ENCODE measurements at regions not wholly inside any gene's neighbourhood (a gene's known extent, or its start where the extent isn't known, plus 50 kb on each side); places are given as distances from the start of the nearest gene placed in this dataset.
A peak's percentile ranks its signal among the peaks of the same experiment; 100 is the strongest.

DNA sequence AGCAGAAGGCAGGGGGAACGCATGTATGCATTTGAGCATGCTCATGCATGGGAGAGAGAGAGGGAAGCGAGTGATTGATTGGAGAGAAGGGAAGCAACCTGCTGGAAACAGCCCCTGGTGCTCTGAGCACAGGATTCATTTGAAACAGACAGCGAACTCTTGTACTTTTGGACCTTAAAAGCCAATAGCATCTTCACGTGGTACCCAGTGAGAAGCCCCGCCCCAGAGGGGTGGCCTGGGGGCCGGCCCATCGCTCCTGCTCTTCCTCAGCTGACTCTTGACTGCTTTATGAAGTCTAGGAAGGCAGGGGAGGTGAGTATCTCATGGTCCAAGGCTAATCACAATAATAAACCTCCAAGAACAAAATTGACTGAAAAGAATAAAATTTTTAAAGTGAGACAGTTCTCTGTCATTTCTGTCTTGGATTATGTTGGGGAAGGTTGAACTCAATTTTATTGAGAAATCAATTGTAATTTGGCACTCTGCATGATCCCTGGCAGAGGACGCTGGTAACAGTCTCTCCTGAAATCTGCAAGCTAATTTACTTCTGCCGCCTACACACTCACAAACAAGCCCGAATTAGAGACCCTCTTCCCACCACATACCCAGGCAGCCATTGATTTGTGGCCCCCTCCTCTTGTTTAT is 168.2 kb upstream of the PPARGC1A start:
- no peak for DNase-seq (ENCODE audit: low spot score)

- DNase-seq (ENCODE audit: low spot score): no peak
Measured at GRCh38 chr4:24056289-24056688, 166.4 kb upstream of the PPARGC1A start.

DNA sequence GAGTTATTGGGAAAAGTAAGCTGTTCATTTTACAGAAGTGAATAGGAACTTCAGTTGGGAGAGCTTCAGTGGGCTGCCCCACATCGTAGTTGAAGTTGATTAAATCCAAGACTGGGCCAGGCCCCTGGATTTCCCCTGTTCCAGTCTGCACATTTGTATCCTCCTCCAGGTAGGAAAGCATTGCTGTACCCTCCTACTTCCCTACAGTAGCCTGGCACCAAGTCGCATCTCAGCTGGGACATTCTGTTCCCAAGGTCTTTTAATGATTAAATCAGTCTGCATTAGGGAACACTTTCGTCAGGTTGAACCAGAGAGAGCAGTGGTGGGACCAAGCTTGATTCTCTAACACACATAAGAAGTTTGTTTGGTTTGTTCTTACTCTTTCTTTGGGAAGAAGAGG is 165.8 kb upstream of the PPARGC1A start:
- no peak for DNase-seq (ENCODE audit: low spot score)

GRCh38 chr4:24054910-24055309 is 165.1 kb upstream of the PPARGC1A start:
- DNase-seq (ENCODE audit: low spot score): no peak

DNA sequence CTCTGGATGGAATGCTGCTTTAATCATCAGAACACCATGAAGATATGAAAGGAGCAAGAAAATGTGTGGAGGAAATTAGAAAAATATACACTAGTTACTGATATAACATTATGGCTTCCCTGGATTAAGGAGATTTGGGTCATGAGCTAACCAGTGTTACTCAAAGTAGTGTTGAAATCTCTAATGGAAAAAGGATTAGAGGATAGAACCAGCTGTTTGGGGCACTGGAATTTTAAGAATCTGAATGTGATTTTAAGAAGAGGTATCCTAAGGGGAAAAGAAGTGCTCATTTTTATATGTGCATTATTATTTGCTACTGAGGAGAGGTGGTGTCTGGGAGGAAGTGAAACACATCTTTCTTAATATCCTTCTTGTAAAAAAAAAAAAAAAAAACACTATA is 164.1 kb upstream of the PPARGC1A start:
- no peak for DNase-seq (ENCODE audit: low spot score)

DNA sequence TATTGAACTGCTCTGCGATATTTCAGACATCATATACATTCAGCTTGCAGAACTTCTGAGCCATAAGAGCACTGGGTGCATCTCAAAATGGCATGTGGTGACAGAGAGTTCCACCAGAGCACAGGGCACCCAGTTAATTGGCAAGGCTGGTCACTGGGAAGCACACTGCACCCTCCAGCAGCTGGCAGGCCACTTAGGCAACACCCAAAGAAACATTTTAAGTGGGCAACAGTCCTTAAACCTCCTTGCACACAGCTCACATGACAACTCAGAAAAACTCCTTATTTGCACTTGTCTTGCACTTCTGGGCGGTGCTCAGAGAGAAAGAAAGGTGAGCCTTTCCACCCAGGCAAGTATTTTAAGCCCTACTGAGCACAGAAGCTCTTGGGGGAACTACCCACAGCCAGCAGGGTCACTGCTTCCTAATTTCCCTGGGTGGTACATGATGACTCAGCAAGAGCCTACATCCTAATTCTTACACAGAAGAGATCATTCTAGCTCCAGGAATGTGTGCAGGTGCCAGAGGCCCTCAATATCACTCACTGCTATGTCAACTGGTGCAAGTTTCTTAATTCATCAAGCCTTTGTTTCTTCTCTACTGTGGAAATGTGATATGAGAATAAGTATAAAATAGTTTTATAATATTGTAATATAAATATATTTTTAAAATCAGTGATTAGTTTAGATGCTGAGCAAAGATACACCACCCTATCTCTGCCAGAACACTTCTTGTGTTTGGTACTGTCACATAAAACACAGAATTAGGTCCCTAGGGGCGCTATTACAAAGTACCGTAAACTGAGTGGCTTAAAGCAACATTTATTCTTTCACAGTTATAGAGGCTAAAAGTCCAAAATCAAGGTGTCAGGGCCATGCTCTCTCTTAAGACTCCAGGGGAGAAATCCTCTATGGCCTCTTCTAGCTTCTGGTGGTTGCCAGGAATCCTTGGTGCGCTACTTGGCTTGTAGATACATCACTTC is 155.1 kb upstream of the PPARGC1A start:
- no peak for DNase-seq (ENCODE audit: low spot score)

DNA sequence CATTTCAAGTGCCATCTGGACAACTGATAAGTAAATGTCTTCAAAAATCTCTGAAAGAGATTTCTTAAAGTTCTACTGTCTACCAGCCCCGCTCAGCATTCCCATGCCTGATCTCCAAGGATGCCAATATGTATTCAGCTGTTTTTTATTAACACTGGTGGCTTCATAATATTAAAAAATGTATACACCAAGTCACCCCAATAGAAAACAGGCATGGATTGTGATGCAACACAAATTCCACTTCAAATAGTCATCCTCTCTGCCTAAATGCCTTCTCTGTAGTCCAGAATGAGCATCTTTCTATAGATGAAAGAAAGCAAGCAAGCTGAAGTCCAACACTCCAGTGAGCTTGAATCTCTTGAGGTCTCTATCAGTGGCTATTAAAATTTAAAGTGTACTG is 152.2 kb upstream of the PPARGC1A start:
- peak; percentile 65 for DNase-seq (ENCODE audit: low spot score)

DNA sequence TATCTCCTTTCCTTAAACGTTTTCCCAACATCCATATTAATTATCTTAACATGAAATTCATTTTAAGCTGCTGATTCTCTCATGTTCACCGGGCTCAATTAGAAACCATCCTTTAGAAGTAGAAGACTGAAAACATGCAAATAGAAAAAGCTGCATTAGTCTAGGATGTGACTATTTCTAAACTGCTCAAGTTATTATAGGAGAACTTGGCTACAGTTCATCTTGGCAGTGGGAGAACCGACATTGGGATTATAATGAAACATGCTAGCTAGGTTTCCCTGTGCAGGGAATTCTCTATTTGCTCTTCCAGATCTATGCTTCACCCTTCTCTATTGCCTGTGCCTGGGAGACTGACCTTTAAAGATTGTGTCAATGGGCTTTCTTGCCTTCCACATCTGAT is 151.0 kb upstream of the PPARGC1A start:
- DNase-seq (ENCODE audit: low spot score): no peak

- DNase-seq (ENCODE audit: low spot score): no peak
Measured at GRCh38 chr4:24033626-24034025, 143.8 kb upstream of the PPARGC1A start.

- peak; percentile 17 for DNase-seq (ENCODE audit: low spot score)
Measured at GRCh38 chr4:24032371-24032989, 142.6 kb upstream of the PPARGC1A start.

- DNase-seq (ENCODE audit: low spot score): no peak
Measured at GRCh38 chr4:24026596-24026995, 136.7 kb upstream of the PPARGC1A start.

DNA sequence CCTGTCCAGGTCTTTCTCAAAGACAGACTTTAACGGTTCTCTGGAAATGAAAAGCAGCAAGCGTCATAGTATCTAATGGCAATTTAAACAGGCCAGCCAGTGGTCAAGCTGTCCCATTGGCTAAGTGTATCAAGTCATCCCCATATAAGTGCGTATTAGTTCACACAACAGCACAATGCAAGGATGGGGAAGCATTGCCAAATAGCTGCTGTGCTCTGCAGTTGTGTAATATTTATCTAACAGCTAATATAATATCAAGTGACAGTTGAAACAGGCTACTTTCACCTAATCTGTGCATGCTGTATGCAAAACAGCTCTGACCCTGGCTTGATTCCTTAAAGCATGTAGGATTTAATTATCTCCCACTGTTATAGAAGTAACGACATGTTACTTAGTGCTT is 134.8 kb upstream of the PPARGC1A start:
- no peak for DNase-seq (ENCODE audit: low spot score)

GRCh38 chr4:24024157-24024556 is 134.3 kb upstream of the PPARGC1A start:
- DNase-seq (ENCODE audit: low spot score): peak; percentile 12

DNA sequence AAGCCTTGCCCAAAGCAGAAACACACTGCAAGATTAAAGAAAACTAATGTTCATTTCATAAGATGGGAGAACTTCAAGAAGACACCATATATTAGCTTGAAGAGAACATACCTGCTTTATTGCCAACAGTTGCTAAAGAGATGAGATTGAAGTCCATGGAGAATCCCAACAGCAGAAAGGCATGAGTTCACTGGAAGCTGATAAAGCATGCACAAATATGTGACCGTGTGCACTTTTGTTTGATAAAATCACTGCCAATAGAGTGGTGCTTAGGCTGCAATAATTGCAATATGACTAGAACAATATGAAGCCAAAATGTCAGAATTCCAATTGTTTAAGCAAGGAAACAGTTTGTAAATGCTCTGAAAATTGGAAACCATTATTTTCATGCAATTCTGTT is 125.9 kb upstream of the PPARGC1A start:
- no peak for DNase-seq (ENCODE audit: low spot score)

- DNase-seq (ENCODE audit: low spot score): no peak
Measured at GRCh38 chr4:24013668-24014422, 124.0 kb upstream of the PPARGC1A start.

- no peak for DNase-seq (ENCODE audit: low spot score)
Measured at GRCh38 chr4:24010994-24011393, 121.1 kb upstream of the PPARGC1A start.

GRCh38 chr4:24010573-24010972 is 120.7 kb upstream of the PPARGC1A start:
- no peak for DNase-seq (ENCODE audit: low spot score)

GRCh38 chr4:24007860-24008261 is 118.0 kb upstream of the PPARGC1A start:
- DNase-seq (ENCODE audit: low spot score): no peak

- DNase-seq (ENCODE audit: low spot score): no peak
Measured at GRCh38 chr4:24006269-24006668, 116.4 kb upstream of the PPARGC1A start.

- DNase-seq (ENCODE audit: low spot score): no peak
Measured at GRCh38 chr4:24003926-24004325, 114.1 kb upstream of the PPARGC1A start.

GRCh38 chr4:24003496-24003895 is 113.6 kb upstream of the PPARGC1A start:
- no peak for DNase-seq (ENCODE audit: low spot score)

- DNase-seq (ENCODE audit: low spot score): no peak
Measured at GRCh38 chr4:24002330-24002966, 112.6 kb upstream of the PPARGC1A start.
